ENCODE measurements at regions not wholly inside any gene's neighbourhood (a gene's known extent, or its start where the extent isn't known, plus 50 kb on each side); places are given as distances from the start of the nearest gene placed in this dataset.
A peak's percentile ranks its signal among the peaks of the same experiment; 100 is the strongest.

- TF ChIP-seq CTCF (IDR thresholded peaks at IDR 0.05), result peak; percentile 7
- no peak for TF ChIP-seq EZH2phosphoT487 (IDR thresholded peaks at IDR 0.05)
- TF ChIP-seq EZH2 (IDR thresholded peaks at IDR 0.05), result no peak
These were observed 510.8 kb downstream of the TMTC2 start for GRCh38 chr12:83197483-83197914.

Measured in neural progenitor cell (in vitro differentiated cells).